GM12892 (cell line): ENCODE measurements at regions not wholly inside any gene's neighbourhood (a gene's known extent, or its start where the extent isn't known, plus 50 kb on each side); places are given as distances from the start of the nearest gene placed in this dataset.

Experiments
- POLR2A ChIP-seq: IDR thresholded peaks from 2 replicates; pipeline ENCODE4 v1.6.1; 2011; ENCODE audit warnings: low read depth, low read length, control low read depth
- POLR2AphosphoS5 ChIP-seq: IDR thresholded peaks from 2 replicates; pipeline ENCODE4 v1.6.1; 2011; ENCODE audit warnings: low read depth, low read length, control low read depth
- TAF1 ChIP-seq: IDR thresholded peaks from 2 replicates; pipeline ENCODE4 v1.6.1; 2011; ENCODE audit warnings: low read depth, mild to moderate bottlenecking, control low read depth, low read length, borderline replicate concordance

- TF ChIP-seq POLR2AphosphoS5 (no peak), TAF1 (no peak), POLR2A (no peak)
Measured at GRCh38 chr18:11429876-11430275, 179.5 kb upstream of the SLC35G4 start.
